IMR-90 (cell line): ENCODE measurements at regions not wholly inside any gene's neighbourhood (a gene's known extent, or its start where the extent isn't known, plus 50 kb on each side); places are given as distances from the start of the nearest gene placed in this dataset.
A peak's percentile ranks its signal among the peaks of the same experiment; 100 is the strongest.

Experiments
- ATAC-seq: fragments of 200-7000 bp; cut with Tn5 transposase; 2 replicates; pipeline ENCODE4 v1.9.1; 2020; ENCODE audit warnings: low read depth, mild to moderate bottlenecking, moderate library complexity
- BruUV-seq: library from RNA; stranded (reverse); fragments of 400-500 nt; replicated peaks from 2 replicates; lab custom pipeline; 2021; lab: Mats Ljungman, UMichigan
- CTCF ChIA-PET: fragments of 300-600 bp; formaldehyde crosslinking; extraction: SDS; loops from one replicate; lab custom pipeline; 2021; ENCODE audit warnings: antibody characterized with exemption; lab: Yijun Ruan, JAX
- POLR2A ChIA-PET: fragments of 300-600 bp; sonication (Branson Sonifier 250); formaldehyde crosslinking; loops from one replicate; lab custom pipeline; 2022; ENCODE audit warnings: antibody characterized with exemption; ENCODE audit not compliant: unreplicated experiment; lab: Charles Lee
- DNase-seq: peaks from one replicate; pipeline ENCODE4 v3.0.0; 2013
- H2AFZ ChIP-seq: replicated peaks from 2 replicates; pipeline ENCODE3; 2013; ENCODE audit warnings: low read length, mild to moderate bottlenecking; ENCODE audit not compliant: poor library complexity
- H2AK5ac ChIP-seq: 2 replicates; pipeline ENCODE4 v1.6.1; 2013; ENCODE audit warnings: low read depth, low read length, inconsistent platforms
- H2AK9ac ChIP-seq: replicated peaks from 2 replicates; pipeline ENCODE3; 2013; ENCODE audit warnings: mild to moderate bottlenecking, low read depth, low read length, moderate library complexity; ENCODE audit not compliant: poor library complexity
- H2BK120ac ChIP-seq: 2 replicates; pipeline ENCODE4 v1.6.1; 2013; ENCODE audit warnings: low read depth, low read length, inconsistent platforms
- H2BK15ac ChIP-seq: 3 replicates; pipeline ENCODE4 v1.6.1; 2013; ENCODE audit warnings: low read depth, low read length, inconsistent platforms
- H2BK20ac ChIP-seq: 2 replicates; pipeline ENCODE4 v1.6.1; 2013; ENCODE audit warnings: low read depth, mild to moderate bottlenecking, inconsistent platforms, low read length, moderate library complexity
- H2BK5ac ChIP-seq: 2 replicates; pipeline ENCODE4 v1.6.1; 2013; ENCODE audit warnings: mild to moderate bottlenecking, low read depth, low read length, inconsistent platforms; ENCODE audit not compliant: poor library complexity, severe bottlenecking
- H3K14ac ChIP-seq: replicated peaks from 2 replicates; pipeline ENCODE4 v1.6.1; 2013; ENCODE audit warnings: low read depth, low read length, inconsistent platforms
- H3K18ac ChIP-seq: 2 replicates; pipeline ENCODE4 v1.6.1; 2013; ENCODE audit warnings: low read depth, low read length, control low read depth
- H3K23ac ChIP-seq: 2 replicates; pipeline ENCODE4 v1.6.1; 2013; ENCODE audit warnings: low read depth, low read length, inconsistent platforms
- H3K27ac ChIP-seq: 2 replicates; pipeline ENCODE4 v1.5.1; 2013; ENCODE audit warnings: mild to moderate bottlenecking, control low read depth, low read length; ENCODE audit not compliant: insufficient read depth
- H3K27me3 ChIP-seq: 2 replicates; pipeline ENCODE4 v1.6.1; 2013; ENCODE audit warnings: low read length; ENCODE audit not compliant: control insufficient read depth, insufficient read depth
- H3K36me3 ChIP-seq: 2 replicates; pipeline ENCODE4 v1.6.1; 2013; ENCODE audit warnings: low read length, mixed read lengths; ENCODE audit not compliant: control insufficient read depth, insufficient read depth
- H3K4ac ChIP-seq: 2 replicates; pipeline ENCODE4 v1.6.1; 2013; ENCODE audit warnings: low read depth, low read length, inconsistent platforms
- H3K4me1 ChIP-seq: 2 replicates; pipeline ENCODE4 v1.6.1; 2013; ENCODE audit warnings: low read length, mixed read lengths; ENCODE audit not compliant: control insufficient read depth, insufficient read depth
- H3K4me2 ChIP-seq: 2 replicates; pipeline ENCODE4 v1.6.1; 2013; ENCODE audit warnings: low read depth, mild to moderate bottlenecking, control low read depth, low read length, moderate library complexity
- H3K4me3 ChIP-seq: 2 replicates; pipeline ENCODE4 v1.5.1; 2013; ENCODE audit warnings: low read depth, mild to moderate bottlenecking, control low read depth, low read length, moderate library complexity; ENCODE audit not compliant: insufficient read depth
- H3K56ac ChIP-seq: 2 replicates; pipeline ENCODE4 v1.6.1; 2013; ENCODE audit warnings: low read length, inconsistent platforms; ENCODE audit not compliant: insufficient read depth; ENCODE audit errors: extremely low read depth
- H3K79me1 ChIP-seq, 2 experiments: 2 replicates each; pipeline ENCODE4 v1.6.1; 2013; ENCODE audit warnings: low read length in 2 of 2, inconsistent platforms in 1 of 2, low read depth in 1 of 2
- H3K9ac ChIP-seq: 2 replicates; pipeline ENCODE4 v1.6.1; 2013; ENCODE audit warnings: low read depth, low read length, control low read depth
- H3K9me1 ChIP-seq: 2 replicates; pipeline ENCODE4 v1.6.1; 2013; ENCODE audit warnings: low read length, inconsistent platforms; ENCODE audit not compliant: insufficient read depth
- H3K9me3 ChIP-seq: 2 replicates; pipeline ENCODE4 v1.6.1; 2013; ENCODE audit warnings: low read length; ENCODE audit not compliant: control insufficient read depth, insufficient read depth
- H4K20me1 ChIP-seq: 2 replicates; pipeline ENCODE4 v1.6.1; 2013; ENCODE audit warnings: low read length, inconsistent platforms; ENCODE audit not compliant: insufficient read depth
- H4K5ac ChIP-seq: 2 replicates; pipeline ENCODE4 v1.6.1; 2013; ENCODE audit warnings: mild to moderate bottlenecking, low read depth, low read length, control low read depth
- H4K8ac ChIP-seq, 2 experiments: 2 replicates each; pipeline ENCODE4 v1.6.1; 2013; ENCODE audit warnings: low read depth in 2 of 2, low read length in 2 of 2, control low read depth in 1 of 2, inconsistent platforms in 1 of 2
- H4K91ac ChIP-seq: 2 replicates; pipeline ENCODE4 v1.6.1; 2013; ENCODE audit warnings: low read depth, low read length, inconsistent platforms; ENCODE audit not compliant: insufficient read depth
- BHLHE40 ChIP-seq: fragments of 150-350 bp; IDR thresholded peaks from 2 replicates; pipeline ENCODE4 v1.6.1; 2016; ENCODE audit warnings: mild to moderate bottlenecking, low read depth, low read length
- CEBPB ChIP-seq: IDR thresholded peaks from 2 replicates; pipeline ENCODE4 v1.6.1; 2012; ENCODE audit warnings: low read depth, low read length, improper control_type of control experiment
- CHD1 ChIP-seq: IDR thresholded peaks from 2 replicates; pipeline ENCODE4 v1.6.1; 2012; ENCODE audit warnings: low read depth, low read length, improper control_type of control experiment
- FOS ChIP-seq: fragments of 150-350 bp; IDR thresholded peaks from 2 replicates; pipeline ENCODE4 v1.6.1; 2016; ENCODE audit warnings: low read depth, low read length
- MAFK ChIP-seq: IDR thresholded peaks from 2 replicates; pipeline ENCODE4 v1.6.1; 2012; ENCODE audit warnings: low read depth, low read length, improper control_type of control experiment
- MAZ ChIP-seq: IDR thresholded peaks from 2 replicates; pipeline ENCODE4 v1.6.1; 2012; ENCODE audit warnings: low read depth, mild to moderate bottlenecking, low read length, improper control_type of control experiment, moderate library complexity, borderline replicate concordance
- MXI1 ChIP-seq: IDR thresholded peaks from 2 replicates; pipeline ENCODE4 v1.6.1; 2012; ENCODE audit warnings: low read depth, mild to moderate bottlenecking, low read length, moderate library complexity, borderline replicate concordance
- NFE2L2 ChIP-seq: fragments of 150-350 bp; IDR thresholded peaks from 2 replicates; pipeline ENCODE4 v1.6.1; 2016; ENCODE audit warnings: low read depth, mild to moderate bottlenecking, low read length
- POLR2A ChIP-seq: IDR thresholded peaks from 2 replicates; pipeline ENCODE4 v1.6.1; 2012; ENCODE audit warnings: mild to moderate bottlenecking, low read depth, low read length
- RAD21 ChIP-seq: IDR thresholded peaks from 2 replicates; pipeline ENCODE4 v1.6.1; 2012; ENCODE audit warnings: low read length, improper control_type of control experiment
- RCOR1 ChIP-seq: IDR thresholded peaks from 2 replicates; pipeline ENCODE4 v1.6.1; 2012; ENCODE audit warnings: mild to moderate bottlenecking, low read length, improper control_type of control experiment; ENCODE audit not compliant: insufficient replicate concordance
- RFX5 ChIP-seq: IDR thresholded peaks from 2 replicates; pipeline ENCODE4 v1.8.0; 2012; ENCODE audit warnings: low read depth, mild to moderate bottlenecking, low read length, moderate library complexity
- SMC3 ChIP-seq: fragments of 150-350 bp; IDR thresholded peaks from 2 replicates; pipeline ENCODE4 v1.6.1; 2016; ENCODE audit warnings: low read depth, mild to moderate bottlenecking, antibody characterized with exemption, low read length, moderate library complexity
- WGBS, 2 experiments: methylation state at CpG; one replicate each; pipeline versions ENCODE4 v1.1.5 to v1.1.7; 2013; ENCODE audit warnings: missing lambda C conversion rate in 2 of 2; ENCODE audit not compliant: insufficient read length in 1 of 2; ENCODE audit errors: extremely low coverage in 2 of 2; 5-methylcytosine and 5-hydroxymethylcytosine counted together
- dilution Hi-C: fragments of 300-500 bp; cut with HindIII; formaldehyde crosslinking; loops from one replicate; pipeline ENCODE4 v1.14.3; 2018; ENCODE audit warnings: low sequenced_read_pairs; ENCODE audit not compliant: unreplicated experiment
- in situ Hi-C: fragments of 300-500 bp; cut with MboI; formaldehyde crosslinking; loops from 3 replicates; pipeline ENCODE4 v1.14.3; 2019; ENCODE audit warnings: low sequenced_read_pairs, inconsistent platforms, mixed read lengths
- intact Hi-C: fragments of 100-400 bp; cut with micrococcal nuclease; formaldehyde crosslinking; loops from 2 replicates; pipeline ENCODE4 v1.10.0; 2022
- TF ChIP-seq, protein P1 (sequence below): conservative IDR thresholded peaks from 2 replicates; pipeline ENCODE4 v1.5.1; 2012; ENCODE audit warnings: mild to moderate bottlenecking, low read depth, low read length, improper control_type of control experiment
- TF ChIP-seq, protein P2 (sequence below): fragments of 150-350 bp; IDR thresholded peaks from 2 replicates; pipeline ENCODE4 v1.6.1; 2016; ENCODE audit warnings: low read depth, mild to moderate bottlenecking, low read length, moderate library complexity, borderline replicate concordance
- TF ChIP-seq, protein P3 (sequence below): fragments of 150-350 bp; IDR thresholded peaks from 2 replicates; pipeline ENCODE4 v1.6.1; 2017; ENCODE audit warnings: mild to moderate bottlenecking, antibody characterized with exemption, low read length, low read depth

DNA sequence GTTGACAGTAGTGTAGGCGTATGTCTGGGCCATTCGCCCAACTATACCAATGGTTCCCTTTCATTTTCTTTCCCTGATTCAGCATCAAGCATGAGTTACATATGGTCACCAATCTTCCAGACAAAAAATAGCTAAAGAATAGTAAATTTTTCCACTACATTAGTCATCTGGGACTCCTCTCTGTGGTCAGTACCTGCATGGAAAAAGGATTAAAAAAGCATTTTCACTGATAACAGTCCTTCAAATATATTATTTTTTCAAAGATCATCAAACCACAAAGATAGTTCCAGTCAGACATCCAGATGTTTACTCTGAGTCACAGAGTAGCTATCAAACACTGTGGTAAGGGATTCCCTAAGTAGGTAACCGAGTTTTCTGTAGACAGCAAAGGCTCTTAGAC, 302.6 kb upstream of the SEMA3D start:
- no peak overlapping the region for H3K4ac ChIP-seq
- no peak overlapping the region for H3K56ac ChIP-seq
- TF ChIP-seq RCOR1 (peak; percentile 9), CHD1 (no peak), MAZ (no peak), CEBPB (0 out of 2 replicates have a peak, but pooled peaks have one; percentile 2), BHLHE40 (peak; percentile 68; the same call in 1 of the 2 replicates), MAFK (peak; percentile 73), SMC3 (no peak), RFX5 (no peak), RAD21 (no peak), MXI1 (no peak), FOS (peak; percentile 73), NFE2L2 (no peak), POLR2A (no peak)
- TF ChIP-seq, protein P1, sequence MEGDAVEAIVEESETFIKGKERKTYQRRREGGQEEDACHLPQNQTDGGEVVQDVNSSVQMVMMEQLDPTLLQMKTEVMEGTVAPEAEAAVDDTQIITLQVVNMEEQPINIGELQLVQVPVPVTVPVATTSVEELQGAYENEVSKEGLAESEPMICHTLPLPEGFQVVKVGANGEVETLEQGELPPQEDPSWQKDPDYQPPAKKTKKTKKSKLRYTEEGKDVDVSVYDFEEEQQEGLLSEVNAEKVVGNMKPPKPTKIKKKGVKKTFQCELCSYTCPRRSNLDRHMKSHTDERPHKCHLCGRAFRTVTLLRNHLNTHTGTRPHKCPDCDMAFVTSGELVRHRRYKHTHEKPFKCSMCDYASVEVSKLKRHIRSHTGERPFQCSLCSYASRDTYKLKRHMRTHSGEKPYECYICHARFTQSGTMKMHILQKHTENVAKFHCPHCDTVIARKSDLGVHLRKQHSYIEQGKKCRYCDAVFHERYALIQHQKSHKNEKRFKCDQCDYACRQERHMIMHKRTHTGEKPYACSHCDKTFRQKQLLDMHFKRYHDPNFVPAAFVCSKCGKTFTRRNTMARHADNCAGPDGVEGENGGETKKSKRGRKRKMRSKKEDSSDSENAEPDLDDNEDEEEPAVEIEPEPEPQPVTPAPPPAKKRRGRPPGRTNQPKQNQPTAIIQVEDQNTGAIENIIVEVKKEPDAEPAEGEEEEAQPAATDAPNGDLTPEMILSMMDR, result no peak
- TF ChIP-seq, protein P2, sequence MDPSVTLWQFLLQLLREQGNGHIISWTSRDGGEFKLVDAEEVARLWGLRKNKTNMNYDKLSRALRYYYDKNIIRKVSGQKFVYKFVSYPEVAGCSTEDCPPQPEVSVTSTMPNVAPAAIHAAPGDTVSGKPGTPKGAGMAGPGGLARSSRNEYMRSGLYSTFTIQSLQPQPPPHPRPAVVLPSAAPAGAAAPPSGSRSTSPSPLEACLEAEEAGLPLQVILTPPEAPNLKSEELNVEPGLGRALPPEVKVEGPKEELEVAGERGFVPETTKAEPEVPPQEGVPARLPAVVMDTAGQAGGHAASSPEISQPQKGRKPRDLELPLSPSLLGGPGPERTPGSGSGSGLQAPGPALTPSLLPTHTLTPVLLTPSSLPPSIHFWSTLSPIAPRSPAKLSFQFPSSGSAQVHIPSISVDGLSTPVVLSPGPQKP, result no peak
- TF ChIP-seq, protein P3, sequence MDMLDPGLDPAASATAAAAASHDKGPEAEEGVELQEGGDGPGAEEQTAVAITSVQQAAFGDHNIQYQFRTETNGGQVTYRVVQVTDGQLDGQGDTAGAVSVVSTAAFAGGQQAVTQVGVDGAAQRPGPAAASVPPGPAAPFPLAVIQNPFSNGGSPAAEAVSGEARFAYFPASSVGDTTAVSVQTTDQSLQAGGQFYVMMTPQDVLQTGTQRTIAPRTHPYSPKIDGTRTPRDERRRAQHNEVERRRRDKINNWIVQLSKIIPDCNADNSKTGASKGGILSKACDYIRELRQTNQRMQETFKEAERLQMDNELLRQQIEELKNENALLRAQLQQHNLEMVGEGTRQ, result no peak
- H3K9ac ChIP-seq, result no peak overlapping the region
- ATAC-seq (peak; percentile 93), DNase-seq (peak; percentile 95)
- H4K8ac ChIP-seq, result no peak overlapping the region
- no peak overlapping the region for H3K23ac ChIP-seq
- BruUV-seq, result no TSS peak
- no peaks in the 10 kb centered on the region for H3K27me3 ChIP-seq
- H2BK120ac ChIP-seq, result no peak overlapping the region
- H4K5ac ChIP-seq, result no peak overlapping the region
- no peak overlapping the region for H2AFZ ChIP-seq
- H3K4me2 ChIP-seq, result no peak overlapping the region
- ChIA-PET CTCF (interaction anchor here (1.0 to 1.4 kb wide), 3 partner anchors 14 to 303 kb away, joined by 3 to 4 read pairs (median 3); no protein-coding TSS in a partner anchor), POLR2A (no interaction called here)
- no peak overlapping the region for H3K18ac ChIP-seq
- no peak overlapping the region for H3K4me3 ChIP-seq
- H3K14ac ChIP-seq, result no peak overlapping the region
- no peaks in the 10 kb centered on the region; the same call in 1 of the 2 replicates for H4K20me1 ChIP-seq
- H2AK5ac ChIP-seq, result no peak overlapping the region
- H4K91ac ChIP-seq, result no peak overlapping the region
- intact Hi-C loops, result no loop called here
- H3K9me1 ChIP-seq, result no peaks in the 10 kb centered on the region
- no peaks in the 10 kb centered on the region for H3K79me1 ChIP-seq
- WGBS, 2 experiments, result no CpG with 5 or more reads among the region's 3 CpGs
- H2BK15ac ChIP-seq, result no peak overlapping the region
- in situ Hi-C loops, result no loop called here
- H3K9me3 ChIP-seq, result no peaks in the 10 kb centered on the region
- no peak overlapping the region for H2AK9ac ChIP-seq
- H3K4me1 ChIP-seq, result no peaks in the 10 kb centered on the region
- H2BK5ac ChIP-seq, result no peak overlapping the region
- no peak overlapping the region; the same call in 1 of the 2 replicates for H3K27ac ChIP-seq
- dilution Hi-C loops, result no loop called here
- no peak overlapping the region for H2BK20ac ChIP-seq
- no peaks in the 10 kb centered on the region for H3K36me3 ChIP-seq
